Left cardiac atrium (tissue), 4 donors: ENCODE measurements at regions not wholly inside any gene's neighbourhood (a gene's known extent, or its start where the extent isn't known, plus 50 kb on each side); places are given as distances from the start of the nearest gene placed in this dataset.
"Not testable (repeated sequence)": the region's sequence is repeated elsewhere in the genome, so short reads cannot be mapped to it uniquely, and the experiment has no call there.

Source experiments
- ATAC-seq, 2 donors: fragments of 200-7000 bp; cut with Tn5 transposase; one replicate each; pipeline ENCODE4 v1.9.1; 2020; ENCODE audit warnings: mild to moderate bottlenecking in 2 of 2, moderate library complexity in 2 of 2
- DNase-seq: peaks from one replicate; pipeline ENCODE4 v3.0.0-alpha.2; 2020
- intact Hi-C, 2 donors: fragments of 100-400 bp; cut with DNase I; formaldehyde crosslinking; loops; one replicate each; pipeline versions ENCODE4 v1.14.1 to v1.15.1; 2022 to 2023
- donor health status: DM: no; HTN: yes; CAD: no.
- donor health status: DM: no; HTN: yes; CAD: no; lungs with severe emphysema.
- donor health status: DM: yes; HTN: yes; CAD: no.
- donor health status: Dilated cardiomyopathy.

- DNase-seq: no peak
- intact Hi-C loops: no loop called here
- no peak for ATAC-seq
Observed at GRCh38 chr10:78223088-78223487, 189.4 kb downstream of the RPS24 start.

GRCh38 chr10:78224602-78225001 lies 190.9 kb downstream of the RPS24 start:
- DNase-seq (no peak), ATAC-seq (no peak)
- intact Hi-C loops: no loop called here

DNA sequence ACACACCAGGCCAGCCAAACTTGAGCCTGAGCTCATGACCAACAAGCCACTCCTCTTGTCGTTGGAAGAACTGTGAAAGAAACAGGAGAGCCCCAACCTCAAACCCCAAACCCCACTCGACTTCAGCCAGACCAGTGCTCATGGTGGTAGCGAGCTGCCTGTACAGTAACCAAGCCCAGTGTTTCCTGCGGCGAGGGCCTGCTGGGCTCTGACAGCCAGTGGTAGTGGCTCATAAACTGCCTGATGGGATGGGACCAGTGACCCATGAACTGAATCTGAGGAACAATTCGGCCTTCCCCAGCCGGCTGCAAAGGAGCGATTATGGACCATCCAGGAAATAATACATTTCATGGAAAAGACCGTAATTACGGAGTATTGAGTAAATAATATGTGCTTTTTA lies 191.9 kb downstream of the RPS24 start:
- DNase-seq (no peak), ATAC-seq (no peak)
- intact Hi-C loops: no loop called here

- intact Hi-C loops: no loop called here
- DNase-seq: no peak
- no peak for ATAC-seq
Observed at GRCh38 chr10:78229489-78229888, 195.8 kb downstream of the RPS24 start.

DNA sequence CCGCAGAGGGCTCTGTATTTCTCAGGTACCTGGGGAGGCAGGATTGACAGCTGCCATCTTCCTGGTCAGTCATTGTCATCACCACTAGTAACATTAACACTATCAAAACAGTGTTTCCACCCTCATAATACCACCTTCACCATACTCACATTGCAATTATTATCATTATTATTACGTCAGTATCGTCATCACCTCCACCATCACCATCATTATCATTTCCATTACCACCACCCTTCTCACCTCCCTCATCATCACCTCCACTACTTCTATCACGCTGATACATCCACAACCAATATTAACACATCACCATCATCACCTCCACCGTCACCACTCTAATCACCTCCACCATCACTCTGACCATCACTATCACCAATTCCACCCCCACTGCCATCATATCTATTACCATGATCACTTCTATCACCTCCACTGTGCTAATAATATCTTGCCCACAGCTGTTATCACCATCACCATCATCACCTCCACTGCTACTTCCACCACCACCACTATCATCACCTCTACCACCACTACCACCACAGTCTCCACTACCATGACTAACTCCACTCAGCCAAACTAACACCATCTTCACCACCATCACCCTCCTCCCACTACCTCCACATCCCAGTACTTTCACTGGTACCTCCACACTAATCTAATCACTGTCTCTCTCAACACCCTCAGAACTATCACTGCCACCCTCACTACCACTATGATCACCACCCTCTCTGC lies 196.4 kb downstream of the RPS24 start:
- intact Hi-C loops: no loop called here
- DNase-seq: no peak
- no peak for ATAC-seq

DNA sequence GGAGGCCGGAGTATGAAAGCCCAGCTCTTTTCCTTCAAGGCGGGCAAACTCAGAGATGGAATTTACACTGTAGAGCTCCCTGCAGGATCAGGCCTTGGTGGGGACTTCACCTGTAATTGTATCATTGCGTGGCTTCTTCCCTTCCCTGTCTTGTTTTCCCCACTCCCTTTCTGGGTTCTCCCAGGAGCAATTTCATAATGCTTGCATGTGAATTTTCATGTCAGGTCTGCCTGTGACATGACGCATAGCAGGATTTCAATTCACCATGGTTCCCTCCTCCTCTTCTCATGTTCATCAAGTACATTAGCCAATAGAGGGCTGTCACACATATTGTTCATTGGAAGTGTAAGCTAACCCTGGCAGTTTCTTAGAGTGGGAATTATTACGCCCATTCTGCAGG lies 197.7 kb downstream of the RPS24 start:
- ATAC-seq (no peak), DNase-seq (no peak)
- intact Hi-C loops: no loop called here

DNA sequence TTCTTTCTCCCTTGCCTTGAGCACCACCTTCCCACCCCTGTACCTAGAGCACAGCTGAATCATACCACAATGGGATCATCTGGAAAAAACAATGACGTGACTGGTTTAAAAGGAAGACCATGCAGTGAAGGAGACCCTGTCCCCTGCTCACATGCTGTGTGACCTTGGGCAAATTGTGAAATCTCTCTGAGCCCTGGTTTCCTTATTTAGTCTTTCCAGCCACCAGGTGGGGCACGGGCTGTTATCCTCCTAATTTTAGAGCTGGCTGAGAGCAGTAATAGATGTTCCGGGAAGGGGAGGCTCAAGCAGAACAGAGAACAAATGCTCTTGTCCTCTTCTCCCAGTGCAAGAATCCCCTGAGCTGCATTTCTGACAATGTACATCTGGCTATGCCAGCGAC lies 198.3 kb downstream of the RPS24 start:
- peak; percentile 42 for DNase-seq
- peak; percentile 76 to 77 for ATAC-seq
- intact Hi-C loops: no loop called here

GRCh38 chr10:78236416-78237015 lies 202.9 kb downstream of the RPS24 start:
- intact Hi-C loops: no loop called here
- DNase-seq (no peak), ATAC-seq (no peak)

DNA sequence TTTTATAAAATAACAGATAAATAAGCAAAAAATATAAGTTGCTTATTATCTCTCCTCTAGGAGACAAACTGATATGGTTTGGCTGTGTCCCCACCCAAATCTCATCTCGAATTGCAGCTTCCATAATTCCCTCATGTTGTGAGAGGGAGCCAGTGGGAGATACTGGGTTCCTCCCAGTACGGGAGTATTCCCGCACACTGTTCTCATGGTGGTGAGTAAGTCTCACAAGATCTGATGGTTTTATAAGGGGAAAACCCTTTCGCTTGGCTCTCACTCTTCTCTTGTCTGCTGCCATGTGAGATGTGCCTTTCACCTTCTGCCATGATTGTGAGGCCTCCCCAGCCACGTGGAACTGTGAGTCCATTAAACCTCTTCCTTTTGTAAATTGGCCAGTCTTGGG lies 204.3 kb downstream of the RPS24 start:
- ATAC-seq, intact Hi-C loops, DNase-seq: not testable (repeated sequence)

DNA sequence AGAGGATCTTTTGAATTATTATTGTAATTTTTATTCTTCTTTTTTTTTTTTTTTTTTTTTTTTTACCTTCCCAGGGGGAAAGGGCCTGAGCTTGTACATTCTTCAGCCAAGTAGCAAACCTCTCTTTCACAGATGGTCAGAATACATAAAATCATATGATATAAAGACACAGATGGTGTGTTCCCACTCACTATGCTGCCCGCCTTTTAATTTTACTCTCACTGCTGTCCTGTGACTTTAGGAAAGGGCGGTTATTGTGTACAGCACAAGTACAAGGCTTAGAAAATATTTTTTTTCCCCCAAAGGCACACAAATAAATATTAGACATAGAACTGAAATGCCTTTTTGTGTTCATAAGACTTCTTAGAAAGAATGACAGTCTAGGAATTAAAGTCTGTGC lies 213.6 kb downstream of the RPS24 start:
- no peak for ATAC-seq

DNA sequence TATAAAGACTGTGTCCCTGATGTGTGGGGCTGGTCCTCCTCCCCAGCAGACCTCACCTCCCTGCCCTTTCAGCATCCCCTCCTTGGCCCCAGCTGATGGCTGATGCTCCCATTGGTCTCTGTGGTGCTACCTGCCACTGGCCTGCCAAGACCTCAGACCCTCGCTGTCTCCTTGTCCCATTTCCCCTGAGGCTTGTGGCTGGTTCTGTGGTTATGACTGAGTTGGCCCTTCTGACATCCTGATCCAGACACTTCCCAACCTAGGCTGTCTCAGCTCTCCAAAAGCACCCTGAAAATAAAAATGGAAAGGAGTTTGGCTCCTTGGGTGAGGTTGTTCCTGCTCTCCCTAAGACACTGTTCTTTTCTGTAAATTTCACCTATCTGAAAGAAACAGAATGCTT lies 214.2 kb downstream of the RPS24 start:
- intact Hi-C loops: no loop called here
- DNase-seq: no peak
- ATAC-seq: no peak

More for the DNA sequence above, 213.6 kb downstream of the RPS24 start:
- intact Hi-C loops: no loop called here
- DNase-seq: no peak

GRCh38 chr10:78248651-78249464 lies 215.2 kb downstream of the RPS24 start:
- no peak for DNase-seq
- intact Hi-C loops: no loop called here
- peak in 1 of 2 donors; percentile 51 for ATAC-seq

- DNase-seq (no peak), ATAC-seq (no peak)
- intact Hi-C loops: no loop called here
Observed at GRCh38 chr10:78249690-78250089, 216.0 kb downstream of the RPS24 start.

- DNase-seq (no peak), ATAC-seq (no peak)
- intact Hi-C loops: no loop called here
Observed at GRCh38 chr10:78250313-78251015, 216.8 kb downstream of the RPS24 start.

DNA sequence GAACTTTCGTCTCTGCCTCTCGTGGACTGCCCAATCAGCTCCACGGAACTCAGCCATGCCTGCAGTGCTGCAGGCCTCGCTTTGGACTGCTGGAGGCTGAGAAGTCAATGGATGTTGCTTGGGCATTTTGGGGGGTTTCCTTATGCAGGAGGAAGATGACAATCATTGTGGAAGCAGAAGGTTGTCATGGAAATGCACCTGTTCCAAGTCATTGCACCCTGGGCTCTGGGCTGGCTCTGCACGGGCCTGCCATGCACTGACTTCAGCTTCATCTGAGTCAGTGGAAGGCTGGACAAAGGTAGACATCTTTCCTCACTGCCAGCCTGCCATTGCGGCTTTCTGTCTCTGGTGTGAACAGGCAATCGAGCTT lies 217.3 kb downstream of the RPS24 start:
- intact Hi-C loops: no loop called here
- DNase-seq: no peak
- ATAC-seq: no peak

DNA sequence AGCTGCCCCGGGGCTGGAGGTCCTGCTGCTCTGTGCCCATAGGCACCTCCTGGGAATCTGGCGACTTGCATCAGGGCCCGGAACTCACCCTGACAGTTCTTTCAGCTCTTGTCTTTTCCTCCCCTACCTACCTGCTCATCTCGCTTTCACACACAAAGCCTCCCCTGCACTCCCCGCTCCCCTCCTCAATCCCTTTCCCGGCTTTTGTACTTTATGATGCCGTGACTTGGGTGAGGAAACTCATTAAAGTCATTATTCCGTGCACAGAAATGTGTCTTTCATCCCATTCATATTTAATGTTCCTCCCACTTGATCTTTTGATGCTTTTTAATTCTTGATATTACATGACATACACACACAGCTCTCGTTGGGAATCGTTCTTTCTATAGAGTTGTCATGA lies 218.6 kb downstream of the RPS24 start:
- intact Hi-C loops: no loop called here
- DNase-seq: no peak
- ATAC-seq: no peak

- ATAC-seq (no peak), DNase-seq (no peak)
- intact Hi-C loops: no loop called here
Observed at GRCh38 chr10:78253063-78253853, 219.6 kb downstream of the RPS24 start.

- DNase-seq (no peak), ATAC-seq (no peak)
- intact Hi-C loops: no loop called here
Observed at GRCh38 chr10:78254013-78254412, 220.3 kb downstream of the RPS24 start.

DNA sequence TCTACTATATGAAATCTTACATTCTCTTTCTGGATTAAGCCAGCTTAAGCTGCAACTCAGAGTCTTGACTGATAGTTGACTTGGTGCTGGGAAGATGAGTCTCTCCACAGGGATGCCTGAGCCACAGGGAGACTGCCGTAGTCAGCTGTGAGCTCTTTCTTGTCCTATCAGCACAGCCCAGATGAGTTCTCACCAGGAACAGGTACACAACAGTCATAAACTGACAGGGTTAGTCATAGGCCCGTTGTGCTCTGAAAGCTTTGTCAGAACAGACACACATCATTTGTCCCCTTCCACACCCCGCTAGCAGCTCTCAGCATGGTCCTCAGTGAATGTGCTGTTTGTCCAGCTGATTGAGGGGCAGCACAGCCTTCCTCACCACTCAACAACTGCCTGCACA lies 221.6 kb downstream of the RPS24 start:
- ATAC-seq: no peak
- DNase-seq: no peak
- intact Hi-C loops: no loop called here
